Skeletal muscle tissue (tissue), 3 donors: ENCODE measurements at regions not wholly inside any gene's neighbourhood (a gene's known extent, or its start where the extent isn't known, plus 50 kb on each side); places are given as distances from the start of the nearest gene placed in this dataset.

Source experiments
- H3K27ac ChIP-seq: one replicate; pipeline ENCODE4 v1.7.0; 2013; ENCODE audit warnings: mild to moderate bottlenecking, low read depth, low read length, inconsistent platforms
- H3K27me3 ChIP-seq, 3 donors: one replicate each; pipeline ENCODE4 v1.7.0; 2013; ENCODE audit warnings: low read length in 3 of 3; ENCODE audit not compliant: control insufficient read depth in 3 of 3, insufficient read depth in 3 of 3
- H3K36me3 ChIP-seq, 3 donors: one replicate each; pipeline ENCODE4 v1.7.0; 2013; ENCODE audit warnings: low read length in 3 of 3; ENCODE audit not compliant: control insufficient read depth in 3 of 3, insufficient read depth in 3 of 3
- H3K4me1 ChIP-seq, 3 donors: one replicate each; pipeline ENCODE4 v1.7.0; 2013; ENCODE audit warnings: low read length in 3 of 3, mild to moderate bottlenecking in 3 of 3; ENCODE audit not compliant: control insufficient read depth in 3 of 3, insufficient read depth in 3 of 3
- H3K4me3 ChIP-seq, 3 donors: one replicate each; pipeline ENCODE4 v1.7.0; 2013; ENCODE audit warnings: low read length in 3 of 3
- H3K9ac ChIP-seq, 3 donors: one replicate each; pipeline ENCODE4 v1.7.0; 2013; ENCODE audit warnings: low read length in 3 of 3, mild to moderate bottlenecking in 3 of 3, moderate library complexity in 2 of 3, low read depth in 1 of 3
- H3K9me3 ChIP-seq, 3 donors: one replicate each; pipeline ENCODE4 v1.7.0; 2013; ENCODE audit warnings: low read length in 3 of 3; ENCODE audit not compliant: control insufficient read depth in 3 of 3
- donor health status: Osteomylitis.

- H3K9me3 ChIP-seq: no peaks in the 10 kb centered on the region
- H3K27ac ChIP-seq: no peak overlapping the region
- H3K4me1 ChIP-seq: no peaks in the 10 kb centered on the region
- peaks cover 0 to 6% (median 0%) of the 10 kb centered on the region in 3 donors for H3K27me3 ChIP-seq
- H3K4me3 ChIP-seq: no peak overlapping the region
- no peaks in the 10 kb centered on the region for H3K36me3 ChIP-seq
- H3K9ac ChIP-seq: no peak overlapping the region
Observed at GRCh38 chr10:29109707-29110571, 178.9 kb upstream of the LYZL1 start.

- H3K9ac ChIP-seq: no peak overlapping the region
- H3K27ac ChIP-seq: no peak overlapping the region
- H3K27me3 ChIP-seq: peaks cover 0 to 6% (median 0%) of the 10 kb centered on the region in 3 donors
- peaks cover 0 to 1% (median under 1%) of the 10 kb centered on the region in 3 donors for H3K9me3 ChIP-seq
- H3K4me3 ChIP-seq: no peak overlapping the region
- H3K36me3 ChIP-seq: no peaks in the 10 kb centered on the region
- H3K4me1 ChIP-seq: no peaks in the 10 kb centered on the region
Observed at GRCh38 chr10:29112827-29113615, 175.8 kb upstream of the LYZL1 start.

GRCh38 chr10:29113616-29113945, 175.3 kb upstream of the LYZL1 start:
- H3K4me1 ChIP-seq: no peaks in the 10 kb centered on the region

GRCh38 chr10:29114141-29114540, 174.7 kb upstream of the LYZL1 start:
- Histone ChIP-seq H3K27me3 (peaks cover 0 to 6% (median 0%) of the 10 kb centered on the region in 3 donors), H3K27ac (no peak overlapping the region), H3K36me3 (no peaks in the 10 kb centered on the region), H3K9me3 (peaks cover 2 to 4% (median 4%) of the 10 kb centered on the region in 3 donors), H3K4me3 (no peak overlapping the region), H3K4me1 (no peaks in the 10 kb centered on the region), H3K9ac (no peak overlapping the region)

More at GRCh38 chr10:29113616-29113945, 175.3 kb upstream of the LYZL1 start:
- Histone ChIP-seq H3K27me3 (peaks cover 0 to 6% (median 0%) of the 10 kb centered on the region in 3 donors), H3K9me3 (peaks cover 2 to 4% (median 4%) of the 10 kb centered on the region in 3 donors), H3K4me3 (no peak overlapping the region), H3K36me3 (no peaks in the 10 kb centered on the region), H3K9ac (no peak overlapping the region), H3K27ac (no peak overlapping the region)

- H3K9ac ChIP-seq: no peak overlapping the region
- peaks cover 0 to 6% (median 0%) of the 10 kb centered on the region in 3 donors for H3K27me3 ChIP-seq
- no peaks in the 10 kb centered on the region for H3K36me3 ChIP-seq
- H3K9me3 ChIP-seq: peaks cover 2 to 4% (median 4%) of the 10 kb centered on the region in 3 donors
- H3K4me3 ChIP-seq: no peak overlapping the region
- H3K4me1 ChIP-seq: no peaks in the 10 kb centered on the region
- no peak overlapping the region for H3K27ac ChIP-seq
Observed at GRCh38 chr10:29117781-29118180, 171.1 kb upstream of the LYZL1 start.

- Histone ChIP-seq H3K9me3 (peaks cover 2 to 4% (median 4%) of the 10 kb centered on the region in 3 donors), H3K36me3 (no peaks in the 10 kb centered on the region)
Observed at GRCh38 chr10:29119374-29119773, 169.5 kb upstream of the LYZL1 start.

GRCh38 chr10:29120216-29120615, 168.7 kb upstream of the LYZL1 start:
- H3K27me3 ChIP-seq: no peaks in the 10 kb centered on the region
- no peak overlapping the region for H3K9ac ChIP-seq
- H3K9me3 ChIP-seq: peaks cover 2 to 4% (median 4%) of the 10 kb centered on the region in 3 donors
- no peaks in the 10 kb centered on the region for H3K4me1 ChIP-seq
- H3K4me3 ChIP-seq: no peak overlapping the region
- H3K36me3 ChIP-seq: no peaks in the 10 kb centered on the region
- no peak overlapping the region for H3K27ac ChIP-seq

More at GRCh38 chr10:29119374-29119773, 169.5 kb upstream of the LYZL1 start:
- H3K27me3 ChIP-seq: peaks cover 0 to 3% (median 0%) of the 10 kb centered on the region in 3 donors
- H3K9ac ChIP-seq: no peak overlapping the region
- no peak overlapping the region for H3K4me3 ChIP-seq
- H3K4me1 ChIP-seq: no peaks in the 10 kb centered on the region
- H3K27ac ChIP-seq: no peak overlapping the region

GRCh38 chr10:29124864-29125263, 164.0 kb upstream of the LYZL1 start:
- Histone ChIP-seq H3K9me3 (no peaks in the 10 kb centered on the region), H3K4me3 (no peak overlapping the region), H3K27me3 (no peaks in the 10 kb centered on the region), H3K9ac (no peak overlapping the region), H3K27ac (no peak overlapping the region), H3K4me1 (no peaks in the 10 kb centered on the region), H3K36me3 (no peaks in the 10 kb centered on the region)

GRCh38 chr10:29127037-29127700, 161.7 kb upstream of the LYZL1 start:
- no peak overlapping the region for H3K9ac ChIP-seq
- no peaks in the 10 kb centered on the region for H3K36me3 ChIP-seq
- H3K27me3 ChIP-seq: no peaks in the 10 kb centered on the region
- no peak overlapping the region for H3K27ac ChIP-seq
- H3K9me3 ChIP-seq: no peaks in the 10 kb centered on the region
- no peak overlapping the region for H3K4me3 ChIP-seq
- peaks cover 0 to 11% (median 0%) of the 10 kb centered on the region in 3 donors for H3K4me1 ChIP-seq
